ENCODE measurements at regions not wholly inside any gene's neighbourhood (a gene's known extent, or its start where the extent isn't known, plus 50 kb on each side); places are given as distances from the start of the nearest gene placed in this dataset.

DNA sequence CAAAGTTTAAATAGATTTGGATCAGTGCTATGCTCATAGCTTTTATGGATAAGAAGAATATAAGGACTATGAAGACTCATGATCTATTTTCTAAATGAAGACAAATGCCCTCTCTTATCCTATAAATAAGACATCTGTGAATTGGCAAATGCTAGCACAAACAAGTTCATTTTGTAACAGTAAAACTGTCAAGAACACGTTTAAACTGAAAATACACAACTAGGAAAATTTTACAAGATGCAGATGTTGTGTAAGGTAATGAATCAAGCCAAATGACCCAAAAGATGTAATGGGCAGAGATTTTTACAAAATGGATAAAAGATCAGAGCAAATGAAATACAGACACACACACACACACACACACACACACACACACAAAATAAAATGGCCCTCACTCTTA lies 180.5 kb downstream of the MOXD1 start:
- Histone ChIP-seq H3K4me1 (ENCODE audit: control insufficient read depth in 1 of 2, insufficient read depth in 2 of 2, low read depth in 1 of 2, low read length in 1 of 2) (no peaks in the 10 kb centered on the region), H3K9me3 (no peaks in the 10 kb centered on the region), H3F3A (replicated peaks; ENCODE audit: insufficient read depth) (peaks cover 9% of the 10 kb centered on the region), H3K27me3 (ENCODE audit: insufficient read depth) (no peaks in the 10 kb centered on the region), H3K79me2 (ENCODE audit: insufficient read depth) (no peaks in the 10 kb centered on the region), H3K27ac (ENCODE audit: low read depth in 2 of 2, low read length in 1 of 2) (no peak overlapping the region), H3K4me3 (ENCODE audit: low read depth in 2 of 2, low read length in 1 of 2) (no peak overlapping the region), H3K36me3 (replicated peaks in 1 of 2; ENCODE audit: control insufficient read depth in 1 of 2, insufficient read depth in 2 of 2, low read length in 1 of 2) (no peaks in the 10 kb centered on the region), H2AFZ (ENCODE audit: low read depth) (no peak overlapping the region; the same call in 1 of the 2 replicates), H3K9me2 (no peaks in the 10 kb centered on the region), H3K9ac (no peak overlapping the region), H3K4me2 (no peak overlapping the region), H4K20me1 (ENCODE audit: insufficient read depth) (no peaks in the 10 kb centered on the region)
- DNase-seq, result no peak
- ChIA-PET CTCF (interaction anchor here (1.4 to 1.8 kb wide), 2 partner anchors 59 to 296 kb away, joined by 5 to 6 read pairs; no protein-coding TSS in a partner anchor), POLR2A (no interaction called here)
- WGBS (ENCODE audit: low lambda C conversion rate), result 17% methylated on average over 1 of the region's 1 CpG
- TF ChIP-seq, protein P1, sequence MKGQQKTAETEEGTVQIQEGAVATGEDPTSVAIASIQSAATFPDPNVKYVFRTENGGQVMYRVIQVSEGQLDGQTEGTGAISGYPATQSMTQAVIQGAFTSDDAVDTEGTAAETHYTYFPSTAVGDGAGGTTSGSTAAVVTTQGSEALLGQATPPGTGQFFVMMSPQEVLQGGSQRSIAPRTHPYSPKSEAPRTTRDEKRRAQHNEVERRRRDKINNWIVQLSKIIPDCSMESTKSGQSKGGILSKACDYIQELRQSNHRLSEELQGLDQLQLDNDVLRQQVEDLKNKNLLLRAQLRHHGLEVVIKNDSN (IDR thresholded peaks at IDR 0.05; ENCODE audit: borderline replicate concordance, low read depth), result no peak
- TF ChIP-seq CHD2 (IDR thresholded peaks at IDR 0.05; ENCODE audit: low read length, partially characterized antibody), result no peak
- no peak for TF ChIP-seq GABPA (IDR thresholded peaks at IDR 0.05; ENCODE audit: low read depth)
- no peak for TF ChIP-seq FOXJ3 (CRISPR knock-in tag; IDR thresholded peaks at IDR 0.05)
- TF ChIP-seq, protein P2, sequence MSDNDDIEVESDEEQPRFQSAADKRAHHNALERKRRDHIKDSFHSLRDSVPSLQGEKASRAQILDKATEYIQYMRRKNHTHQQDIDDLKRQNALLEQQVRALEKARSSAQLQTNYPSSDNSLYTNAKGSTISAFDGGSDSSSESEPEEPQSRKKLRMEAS (IDR thresholded peaks at IDR 0.05; ENCODE audit: low read depth), result no peak

DNA sequence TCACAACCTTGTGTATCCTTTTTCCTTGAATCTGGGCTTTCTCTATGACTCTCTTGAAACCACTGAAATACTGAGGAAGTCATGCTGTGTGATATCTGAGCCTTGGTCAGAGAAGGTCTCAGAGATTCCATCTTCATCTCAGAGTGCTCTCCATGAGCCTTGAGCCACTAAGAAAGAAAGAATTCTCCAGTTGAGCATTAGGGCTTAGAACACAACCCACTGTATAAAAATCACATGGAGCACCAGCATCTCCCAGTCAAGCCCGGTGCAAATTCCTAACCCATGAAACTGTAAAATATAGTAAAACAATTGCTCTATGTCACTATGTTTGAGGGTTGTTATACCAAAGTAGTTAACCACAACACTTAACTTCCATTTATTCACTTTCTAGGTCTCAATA lies 181.4 kb downstream of the MOXD1 start:
- WGBS (ENCODE audit: low lambda C conversion rate), result 0% methylated on average over 1 of the region's 1 CpG
- no peaks in the 10 kb centered on the region; a peak in 1 of 4 replicates for H3K4me1 ChIP-seq (ENCODE audit: control insufficient read depth in 1 of 2, insufficient read depth in 2 of 2, low read depth in 1 of 2, low read length in 1 of 2)
- H3K36me3 ChIP-seq (replicated peaks in 1 of 2; ENCODE audit: control insufficient read depth in 1 of 2, insufficient read depth in 2 of 2, low read length in 1 of 2), result no peaks in the 10 kb centered on the region
- H3K27me3 ChIP-seq (ENCODE audit: insufficient read depth), result no peaks in the 10 kb centered on the region
- no peak for TF ChIP-seq NRF1 (IDR thresholded peaks at IDR 0.05; ENCODE audit: low read depth, low read length)
- no peak for TF ChIP-seq ELF1 (IDR thresholded peaks at IDR 0.05)
- TF ChIP-seq FOXJ3 (CRISPR knock-in tag; IDR thresholded peaks at IDR 0.05), result no peak
- TF ChIP-seq, protein P3, sequence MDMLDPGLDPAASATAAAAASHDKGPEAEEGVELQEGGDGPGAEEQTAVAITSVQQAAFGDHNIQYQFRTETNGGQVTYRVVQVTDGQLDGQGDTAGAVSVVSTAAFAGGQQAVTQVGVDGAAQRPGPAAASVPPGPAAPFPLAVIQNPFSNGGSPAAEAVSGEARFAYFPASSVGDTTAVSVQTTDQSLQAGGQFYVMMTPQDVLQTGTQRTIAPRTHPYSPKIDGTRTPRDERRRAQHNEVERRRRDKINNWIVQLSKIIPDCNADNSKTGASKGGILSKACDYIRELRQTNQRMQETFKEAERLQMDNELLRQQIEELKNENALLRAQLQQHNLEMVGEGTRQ (IDR thresholded peaks at IDR 0.05; ENCODE audit: borderline replicate concordance, low read depth, low read length), result no peak
- TF ChIP-seq MEF2A (IDR thresholded peaks at IDR 0.05; ENCODE audit: borderline replicate concordance, low read depth), result no peak
- TF ChIP-seq POLR2AphosphoS5 (IDR thresholded peaks at IDR 0.05; ENCODE audit: low read depth, low read length), result no peak
- no peak for TF ChIP-seq EZH2phosphoT487 (IDR thresholded peaks at IDR 0.05; ENCODE audit: borderline replicate concordance, low read depth)
- no peak for TF ChIP-seq RCOR1 (IDR thresholded peaks at IDR 0.05; ENCODE audit: low read length)
- no peak for TF ChIP-seq NFIC (IDR thresholded peaks at IDR 0.05; ENCODE audit: borderline replicate concordance)
- no peak for TF ChIP-seq RFX5 (IDR thresholded peaks at IDR 0.05; ENCODE audit: low read length)
- no peak for TF ChIP-seq GABPA (IDR thresholded peaks at IDR 0.05; ENCODE audit: low read depth)
- TF ChIP-seq, protein P4, sequence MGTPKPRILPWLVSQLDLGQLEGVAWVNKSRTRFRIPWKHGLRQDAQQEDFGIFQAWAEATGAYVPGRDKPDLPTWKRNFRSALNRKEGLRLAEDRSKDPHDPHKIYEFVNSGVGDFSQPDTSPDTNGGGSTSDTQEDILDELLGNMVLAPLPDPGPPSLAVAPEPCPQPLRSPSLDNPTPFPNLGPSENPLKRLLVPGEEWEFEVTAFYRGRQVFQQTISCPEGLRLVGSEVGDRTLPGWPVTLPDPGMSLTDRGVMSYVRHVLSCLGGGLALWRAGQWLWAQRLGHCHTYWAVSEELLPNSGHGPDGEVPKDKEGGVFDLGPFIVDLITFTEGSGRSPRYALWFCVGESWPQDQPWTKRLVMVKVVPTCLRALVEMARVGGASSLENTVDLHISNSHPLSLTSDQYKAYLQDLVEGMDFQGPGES (IDR thresholded peaks at IDR 0.05; ENCODE audit: low read depth, low read length), result no peak
- no peak for TF ChIP-seq FOXM1 (IDR thresholded peaks at IDR 0.05; ENCODE audit: low read depth)
- TF ChIP-seq EP300 (IDR thresholded peaks at IDR 0.05; ENCODE audit: borderline replicate concordance in 1 of 2, low read depth in 1 of 2, low read length in 1 of 2), result no peak
- TF ChIP-seq TAF1 (IDR thresholded peaks at IDR 0.05; ENCODE audit: borderline replicate concordance, low read depth, low read length), result no peak
- no peak for TF ChIP-seq TCF12 (IDR thresholded peaks at IDR 0.05)
- TF ChIP-seq SIN3A (IDR thresholded peaks at IDR 0.05; ENCODE audit: borderline replicate concordance, low read depth, low read length), result no peak
- no peak for TF ChIP-seq YY1 (IDR thresholded peaks at IDR 0.05; ENCODE audit: low read depth)
- H3K9me3 ChIP-seq, result no peaks in the 10 kb centered on the region
- CTCF ChIA-PET, result interaction anchor here (1.3 to 1.4 kb wide), 2 partner anchors 295 to 305 kb away, joined by 5 to 7 read pairs; no protein-coding TSS in a partner anchor
- H3K79me2 ChIP-seq (ENCODE audit: insufficient read depth), result no peaks in the 10 kb centered on the region
- H2AFZ ChIP-seq (ENCODE audit: low read depth), result no peak overlapping the region
- no peaks in the 10 kb centered on the region for H3K9me2 ChIP-seq
- POLR2A ChIA-PET, result no interaction called here
- H3K27ac ChIP-seq (ENCODE audit: low read depth in 2 of 2, low read length in 1 of 2), result no peak overlapping the region
- H3F3A ChIP-seq (replicated peaks; ENCODE audit: insufficient read depth), result peaks cover 9% of the 10 kb centered on the region
- H3K4me3 ChIP-seq (ENCODE audit: low read depth in 2 of 2, low read length in 1 of 2), result no peak overlapping the region
- DNase-seq, result no peak
- no peaks in the 10 kb centered on the region for H4K20me1 ChIP-seq (ENCODE audit: insufficient read depth)
- H3K9ac ChIP-seq, result no peak overlapping the region
- H3K4me2 ChIP-seq, result no peak overlapping the region

Measured in SK-N-SH (cell line).